Smooth muscle cell of the brain vasculature (primary cell): ENCODE measurements at regions not wholly inside any gene's neighbourhood (a gene's known extent, or its start where the extent isn't known, plus 50 kb on each side); places are given as distances from the start of the nearest gene placed in this dataset.

Experiments used
- DNase-seq: peaks from one replicate; pipeline ENCODE4 v3.0.0-alpha.2; 2012; ENCODE audit warnings: low read depth, low spot score

GRCh38 chr13:33891196-33891742 lies 73.3 kb downstream of the RFC3 start:
- no peak for DNase-seq

GRCh38 chr13:33893559-33893958 lies 75.6 kb downstream of the RFC3 start:
- no peak for DNase-seq

GRCh38 chr13:33904431-33904830 lies 86.5 kb downstream of the RFC3 start:
- DNase-seq = no peak

GRCh38 chr13:33908116-33908515 lies 90.2 kb downstream of the RFC3 start:
- no peak for DNase-seq

GRCh38 chr13:33910255-33910654 lies 92.3 kb downstream of the RFC3 start:
- DNase-seq = no peak

GRCh38 chr13:33911521-33911920 lies 93.6 kb downstream of the RFC3 start:
- DNase-seq = no peak

GRCh38 chr13:33913829-33914228 lies 95.9 kb downstream of the RFC3 start:
- no peak for DNase-seq

GRCh38 chr13:33917190-33917589 lies 99.2 kb downstream of the RFC3 start:
- DNase-seq = no peak

GRCh38 chr13:33918199-33918932 lies 100.4 kb downstream of the RFC3 start:
- DNase-seq = no peak

GRCh38 chr13:33919120-33919519 lies 101.2 kb downstream of the RFC3 start:
- DNase-seq = no peak

- no peak for DNase-seq
Measured at GRCh38 chr13:33925563-33925962, 107.6 kb downstream of the RFC3 start.

GRCh38 chr13:33927315-33927714 lies 109.4 kb downstream of the RFC3 start:
- DNase-seq = no peak

GRCh38 chr13:33931397-33932311 lies 113.7 kb downstream of the RFC3 start:
- peak; percentile 45 for DNase-seq

GRCh38 chr13:33932769-33933406 lies 114.9 kb downstream of the RFC3 start:
- DNase-seq = no peak

GRCh38 chr13:33933810-33934209 lies 115.9 kb downstream of the RFC3 start:
- no peak for DNase-seq

- DNase-seq = no peak
Measured at GRCh38 chr13:33934343-33934742, 116.4 kb downstream of the RFC3 start.

- DNase-seq = no peak
Measured at GRCh38 chr13:33934951-33935371, 117.0 kb downstream of the RFC3 start.

GRCh38 chr13:33935969-33936368 lies 118.0 kb downstream of the RFC3 start:
- no peak for DNase-seq

- DNase-seq = no peak
Measured at GRCh38 chr13:33937373-33938098, 119.6 kb downstream of the RFC3 start.

GRCh38 chr13:33940256-33940655 lies 122.3 kb downstream of the RFC3 start:
- DNase-seq = no peak

- DNase-seq = no peak
Measured at GRCh38 chr13:33940898-33941297, 122.9 kb downstream of the RFC3 start.
